ENCODE measurements at regions not wholly inside any gene's neighbourhood (a gene's known extent, or its start where the extent isn't known, plus 50 kb on each side); places are given as distances from the start of the nearest gene placed in this dataset.

DNA sequence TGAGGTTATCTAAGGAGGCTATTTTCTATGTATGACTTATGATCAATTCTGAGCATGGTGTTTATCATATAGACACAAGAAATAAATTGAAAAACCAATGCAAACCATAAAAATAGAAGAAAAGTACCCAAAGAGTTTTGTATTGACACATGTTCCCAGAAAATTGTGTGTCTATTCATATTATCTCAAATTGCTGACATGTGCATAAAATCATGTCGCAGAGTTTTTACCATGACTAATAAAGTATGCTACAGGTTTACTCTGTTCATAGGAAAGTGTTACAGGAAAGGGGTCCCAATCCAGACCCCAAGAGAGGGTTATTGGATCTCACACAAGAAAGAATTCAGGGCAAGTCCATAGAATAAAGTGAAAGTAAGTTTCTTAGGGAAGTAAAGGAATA lies 290.7 kb upstream of the NRXN1 start:
- no peaks in the 10 kb centered on the region for H3K79me2 ChIP-seq (ENCODE audit: low read length)
- no peaks in the 10 kb centered on the region for H3K27me3 ChIP-seq (replicated peaks; ENCODE audit: insufficient read depth, low read length)
- no peak overlapping the region for H3K4me3 ChIP-seq (ENCODE audit: low read length)
- H3K9me2 ChIP-seq (replicated peaks; ENCODE audit: insufficient read depth, low read length), result no peaks in the 10 kb centered on the region
- no peaks in the 10 kb centered on the region for H3K36me3 ChIP-seq (replicated peaks; ENCODE audit: insufficient read depth, low read length)
- no peak overlapping the region for H3K9ac ChIP-seq (ENCODE audit: low read length)
- no peaks in the 10 kb centered on the region for H3F3A ChIP-seq (ENCODE audit: insufficient read depth, low read length)
- H3K9me3 ChIP-seq (replicated peaks; ENCODE audit: insufficient read depth, low read length), result no peaks in the 10 kb centered on the region
- no peaks in the 10 kb centered on the region for H3K4me1 ChIP-seq (ENCODE audit: low read length)
- no peak overlapping the region for H3K4me2 ChIP-seq (ENCODE audit: low read depth, low read length)
- H4K20me1 ChIP-seq (ENCODE audit: insufficient read depth, low read length), result no peaks in the 10 kb centered on the region
- H2AFZ ChIP-seq (ENCODE audit: low read length), result no peak overlapping the region
- no peak overlapping the region for H3K27ac ChIP-seq (ENCODE audit: low read length)
- no peak for TF ChIP-seq EZH2 (optimal IDR thresholded peaks at IDR 0.05; ENCODE audit: low read depth, low read length)
- TF ChIP-seq EZH2phosphoT487 (IDR thresholded peaks at IDR 0.05; ENCODE audit: low read length), result no peak
- TF ChIP-seq, protein P1, sequence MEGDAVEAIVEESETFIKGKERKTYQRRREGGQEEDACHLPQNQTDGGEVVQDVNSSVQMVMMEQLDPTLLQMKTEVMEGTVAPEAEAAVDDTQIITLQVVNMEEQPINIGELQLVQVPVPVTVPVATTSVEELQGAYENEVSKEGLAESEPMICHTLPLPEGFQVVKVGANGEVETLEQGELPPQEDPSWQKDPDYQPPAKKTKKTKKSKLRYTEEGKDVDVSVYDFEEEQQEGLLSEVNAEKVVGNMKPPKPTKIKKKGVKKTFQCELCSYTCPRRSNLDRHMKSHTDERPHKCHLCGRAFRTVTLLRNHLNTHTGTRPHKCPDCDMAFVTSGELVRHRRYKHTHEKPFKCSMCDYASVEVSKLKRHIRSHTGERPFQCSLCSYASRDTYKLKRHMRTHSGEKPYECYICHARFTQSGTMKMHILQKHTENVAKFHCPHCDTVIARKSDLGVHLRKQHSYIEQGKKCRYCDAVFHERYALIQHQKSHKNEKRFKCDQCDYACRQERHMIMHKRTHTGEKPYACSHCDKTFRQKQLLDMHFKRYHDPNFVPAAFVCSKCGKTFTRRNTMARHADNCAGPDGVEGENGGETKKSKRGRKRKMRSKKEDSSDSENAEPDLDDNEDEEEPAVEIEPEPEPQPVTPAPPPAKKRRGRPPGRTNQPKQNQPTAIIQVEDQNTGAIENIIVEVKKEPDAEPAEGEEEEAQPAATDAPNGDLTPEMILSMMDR (IDR thresholded peaks at IDR 0.05; ENCODE audit: low read length), result no peak
- no peak for DNase-seq

DNA sequence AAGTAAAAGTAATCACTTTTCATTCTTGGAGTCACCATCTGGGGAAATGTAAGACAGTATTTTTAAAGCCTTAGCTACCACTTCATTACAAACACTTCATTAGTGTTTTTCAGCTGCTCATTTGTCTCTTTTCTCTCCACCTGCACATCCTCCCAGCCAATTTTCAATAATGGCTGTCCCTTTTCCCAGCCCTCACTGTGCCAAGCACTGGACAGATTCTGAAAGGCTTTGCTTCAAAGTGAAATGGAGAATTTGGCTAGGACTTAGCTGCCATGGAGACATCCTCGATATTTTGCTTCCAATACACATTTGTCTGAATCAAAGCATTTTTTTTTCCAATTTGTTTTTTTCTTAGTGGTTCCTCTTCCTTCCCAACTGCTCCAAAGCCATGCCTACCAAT lies 272.4 kb upstream of the NRXN1 start:
- Histone ChIP-seq H3K4me2 (ENCODE audit: low read depth, low read length) (no peak overlapping the region), H3K27ac (ENCODE audit: low read length) (no peak overlapping the region), H4K20me1 (ENCODE audit: insufficient read depth, low read length) (no peaks in the 10 kb centered on the region), H3K27me3 (replicated peaks; ENCODE audit: insufficient read depth, low read length) (no peaks in the 10 kb centered on the region), H2AFZ (ENCODE audit: low read length) (no peak overlapping the region), H3F3A (ENCODE audit: insufficient read depth, low read length) (no peaks in the 10 kb centered on the region), H3K9me2 (replicated peaks; ENCODE audit: insufficient read depth, low read length) (no peaks in the 10 kb centered on the region), H3K4me1 (ENCODE audit: low read length) (no peaks in the 10 kb centered on the region), H3K9me3 (replicated peaks; ENCODE audit: insufficient read depth, low read length) (no peaks in the 10 kb centered on the region), H3K79me2 (ENCODE audit: low read length) (no peaks in the 10 kb centered on the region), H3K36me3 (replicated peaks; ENCODE audit: insufficient read depth, low read length) (no peaks in the 10 kb centered on the region), H3K9ac (ENCODE audit: low read length) (no peak overlapping the region), H3K4me3 (ENCODE audit: low read length) (no peak overlapping the region)
- no peak for DNase-seq
- TF ChIP-seq EZH2phosphoT487 (IDR thresholded peaks at IDR 0.05; ENCODE audit: low read length) (no peak), EZH2 (optimal IDR thresholded peaks at IDR 0.05; ENCODE audit: low read depth, low read length) (no peak)
- TF ChIP-seq, protein P1 (IDR thresholded peaks at IDR 0.05; ENCODE audit: low read length), result no peak

DNA sequence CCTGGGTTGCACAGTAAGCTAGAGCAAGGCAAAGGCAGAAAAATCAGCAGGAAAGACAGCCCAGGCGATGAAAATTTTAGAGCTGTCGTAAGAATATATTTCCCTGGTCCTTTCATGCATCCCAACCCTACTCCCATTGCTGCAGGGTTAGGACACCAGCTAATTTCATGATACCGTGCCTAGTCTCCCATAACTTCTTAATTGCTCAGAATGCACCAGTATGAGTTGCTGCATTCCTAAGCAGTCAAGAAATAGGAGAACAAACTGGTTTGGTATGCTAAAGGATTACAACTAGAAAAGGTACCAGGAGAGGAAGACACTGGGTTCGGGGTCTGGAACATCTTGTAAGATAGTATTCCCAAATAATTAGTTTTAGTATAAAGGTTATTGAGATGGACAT lies 269.4 kb upstream of the NRXN1 start:
- H3K9me3 ChIP-seq (replicated peaks; ENCODE audit: insufficient read depth, low read length), result no peaks in the 10 kb centered on the region
- TF ChIP-seq EZH2phosphoT487 (IDR thresholded peaks at IDR 0.05; ENCODE audit: low read length), result no peak
- no peak overlapping the region for H2AFZ ChIP-seq (ENCODE audit: low read length)

DNA sequence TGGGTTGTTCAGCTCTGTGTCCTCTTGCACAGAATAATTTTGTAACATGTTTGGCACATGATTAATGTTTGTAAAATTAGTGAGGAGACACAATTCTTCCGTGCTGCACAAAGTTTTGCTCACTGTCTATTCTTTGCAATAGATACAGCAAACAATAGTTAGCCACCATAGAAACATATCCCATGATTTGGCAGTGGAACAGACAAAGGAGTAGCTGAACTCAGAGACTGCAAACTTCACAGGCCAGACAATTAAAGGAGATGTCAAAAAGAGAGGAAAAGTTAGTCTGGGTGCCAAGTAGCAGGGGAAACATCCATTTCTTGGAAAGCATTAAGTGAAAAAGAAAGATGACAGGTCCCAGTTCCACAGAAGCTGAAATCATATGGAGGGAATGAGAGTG lies 267.4 kb upstream of the NRXN1 start:
- H3K4me3 ChIP-seq (ENCODE audit: low read length), result no peak overlapping the region
- TF ChIP-seq EZH2phosphoT487 (IDR thresholded peaks at IDR 0.05; ENCODE audit: low read length) (no peak), EZH2 (optimal IDR thresholded peaks at IDR 0.05; ENCODE audit: low read depth, low read length) (no peak)
- TF ChIP-seq, protein P1 (IDR thresholded peaks at IDR 0.05; ENCODE audit: low read length), result no peak

More for the DNA sequence above, 269.4 kb upstream of the NRXN1 start:
- Histone ChIP-seq H3K27me3 (replicated peaks; ENCODE audit: insufficient read depth, low read length) (no peaks in the 10 kb centered on the region), H3K4me2 (ENCODE audit: low read depth, low read length) (no peak overlapping the region), H3K79me2 (ENCODE audit: low read length) (no peaks in the 10 kb centered on the region), H3F3A (ENCODE audit: insufficient read depth, low read length) (no peaks in the 10 kb centered on the region), H3K9ac (ENCODE audit: low read length) (no peak overlapping the region), H3K4me1 (ENCODE audit: low read length) (0 out of 2 replicates have a peak, but pooled peaks cover 3% of the 10 kb centered on the region), H3K36me3 (replicated peaks; ENCODE audit: insufficient read depth, low read length) (no peaks in the 10 kb centered on the region), H3K9me2 (replicated peaks; ENCODE audit: insufficient read depth, low read length) (no peaks in the 10 kb centered on the region), H3K27ac (ENCODE audit: low read length) (no peak overlapping the region), H4K20me1 (ENCODE audit: insufficient read depth, low read length) (no peaks in the 10 kb centered on the region), H3K4me3 (ENCODE audit: low read length) (no peak overlapping the region)
- DNase-seq, result no peak

More for the DNA sequence above, 267.4 kb upstream of the NRXN1 start:
- no peak for DNase-seq
- no peak overlapping the region for H2AFZ ChIP-seq (ENCODE audit: low read length)
- no peaks in the 10 kb centered on the region for H3K79me2 ChIP-seq (ENCODE audit: low read length)
- no peaks in the 10 kb centered on the region for H4K20me1 ChIP-seq (ENCODE audit: insufficient read depth, low read length)
- H3K36me3 ChIP-seq (replicated peaks; ENCODE audit: insufficient read depth, low read length), result no peaks in the 10 kb centered on the region
- H3K27me3 ChIP-seq (replicated peaks; ENCODE audit: insufficient read depth, low read length), result no peaks in the 10 kb centered on the region
- no peaks in the 10 kb centered on the region for H3K9me2 ChIP-seq (replicated peaks; ENCODE audit: insufficient read depth, low read length)
- H3K27ac ChIP-seq (ENCODE audit: low read length), result no peak overlapping the region
- no peaks in the 10 kb centered on the region for H3F3A ChIP-seq (ENCODE audit: insufficient read depth, low read length)
- H3K9ac ChIP-seq (ENCODE audit: low read length), result no peak overlapping the region
- no peak overlapping the region for H3K4me2 ChIP-seq (ENCODE audit: low read depth, low read length)
- H3K9me3 ChIP-seq (replicated peaks; ENCODE audit: insufficient read depth, low read length), result no peaks in the 10 kb centered on the region
- H3K4me1 ChIP-seq (ENCODE audit: low read length), result 0 out of 2 replicates have a peak, but pooled peaks cover 3% of the 10 kb centered on the region
